ENCODE measurements at regions not wholly inside any gene's neighbourhood (a gene's known extent, or its start where the extent isn't known, plus 50 kb on each side); places are given as distances from the start of the nearest gene placed in this dataset.

DNA sequence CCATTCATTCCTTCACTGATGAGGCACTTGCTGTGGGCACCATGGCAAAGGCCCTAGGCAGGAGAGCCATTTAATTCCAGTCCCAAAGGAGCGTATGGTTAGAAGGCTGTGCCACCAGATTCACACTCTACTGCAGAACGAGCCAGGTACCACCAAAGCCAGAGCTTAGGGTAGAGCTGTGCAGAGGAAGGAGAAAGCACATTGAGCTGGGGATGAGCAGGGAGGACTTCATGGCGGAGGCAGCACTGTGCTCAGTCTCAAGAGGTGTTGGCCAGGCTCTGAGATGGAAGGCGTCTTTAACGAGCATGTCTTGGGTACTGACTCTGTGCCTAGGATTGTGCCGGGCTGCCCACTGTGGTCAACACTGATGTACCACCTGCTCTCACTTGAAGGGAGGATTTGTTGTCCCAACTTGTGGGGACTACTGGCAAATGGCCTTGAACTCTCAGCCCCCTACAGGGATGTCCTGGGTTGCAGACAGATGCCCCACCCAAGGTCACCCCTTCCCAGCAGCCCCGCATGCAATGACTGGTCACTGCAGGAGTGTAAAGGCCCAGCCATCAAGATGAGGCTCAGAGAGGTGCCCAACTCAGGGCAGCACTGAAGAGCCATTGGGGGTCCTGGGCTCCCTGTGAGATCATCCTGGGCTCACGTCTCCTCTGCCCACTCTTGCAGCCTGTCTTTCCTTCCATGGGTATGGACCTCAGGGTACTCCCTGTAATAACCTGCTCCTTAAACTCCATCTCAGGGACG is 251.4 kb downstream of the GLI2 start:
- no peak for ATAC-seq
- no peak for DNase-seq (ENCODE audit: low spot score)
- intact Hi-C loops (cut with DNase I), result no loop called here

DNA sequence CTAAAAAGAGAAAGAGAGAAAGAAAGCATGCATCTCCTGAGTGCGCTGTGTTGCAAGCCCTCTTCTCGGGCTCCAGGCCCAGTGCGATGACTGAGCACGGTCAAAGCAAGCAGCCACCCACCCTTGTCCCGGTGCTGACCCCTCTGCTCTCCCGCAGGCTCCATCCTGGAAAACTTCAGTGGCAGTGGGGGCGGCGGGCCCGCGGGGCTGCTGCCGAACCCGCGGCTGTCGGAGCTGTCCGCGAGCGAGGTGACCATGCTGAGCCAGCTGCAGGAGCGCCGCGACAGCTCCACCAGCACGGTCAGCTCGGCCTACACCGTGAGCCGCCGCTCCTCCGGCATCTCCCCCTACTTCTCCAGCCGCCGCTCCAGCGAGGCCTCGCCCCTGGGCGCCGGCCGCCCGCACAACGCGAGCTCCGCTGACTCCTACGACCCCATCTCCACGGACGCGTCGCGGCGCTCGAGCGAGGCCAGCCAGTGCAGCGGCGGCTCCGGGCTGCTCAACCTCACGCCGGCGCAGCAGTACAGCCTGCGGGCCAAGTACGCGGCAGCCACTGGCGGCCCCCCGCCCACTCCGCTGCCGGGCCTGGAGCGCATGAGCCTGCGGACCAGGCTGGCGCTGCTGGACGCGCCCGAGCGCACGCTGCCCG is 252.5 kb downstream of the GLI2 start:
- intact Hi-C loops (cut with DNase I), result no loop called here
- no peak for ATAC-seq
- no peak for DNase-seq (ENCODE audit: low spot score)

- intact Hi-C loops (cut with DNase I), result no loop called here
- no peak for ATAC-seq
- DNase-seq (ENCODE audit: low spot score), result no peak
Observed at GRCh38 chr2:120988700-120989511, 253.2 kb downstream of the GLI2 start.

DNA sequence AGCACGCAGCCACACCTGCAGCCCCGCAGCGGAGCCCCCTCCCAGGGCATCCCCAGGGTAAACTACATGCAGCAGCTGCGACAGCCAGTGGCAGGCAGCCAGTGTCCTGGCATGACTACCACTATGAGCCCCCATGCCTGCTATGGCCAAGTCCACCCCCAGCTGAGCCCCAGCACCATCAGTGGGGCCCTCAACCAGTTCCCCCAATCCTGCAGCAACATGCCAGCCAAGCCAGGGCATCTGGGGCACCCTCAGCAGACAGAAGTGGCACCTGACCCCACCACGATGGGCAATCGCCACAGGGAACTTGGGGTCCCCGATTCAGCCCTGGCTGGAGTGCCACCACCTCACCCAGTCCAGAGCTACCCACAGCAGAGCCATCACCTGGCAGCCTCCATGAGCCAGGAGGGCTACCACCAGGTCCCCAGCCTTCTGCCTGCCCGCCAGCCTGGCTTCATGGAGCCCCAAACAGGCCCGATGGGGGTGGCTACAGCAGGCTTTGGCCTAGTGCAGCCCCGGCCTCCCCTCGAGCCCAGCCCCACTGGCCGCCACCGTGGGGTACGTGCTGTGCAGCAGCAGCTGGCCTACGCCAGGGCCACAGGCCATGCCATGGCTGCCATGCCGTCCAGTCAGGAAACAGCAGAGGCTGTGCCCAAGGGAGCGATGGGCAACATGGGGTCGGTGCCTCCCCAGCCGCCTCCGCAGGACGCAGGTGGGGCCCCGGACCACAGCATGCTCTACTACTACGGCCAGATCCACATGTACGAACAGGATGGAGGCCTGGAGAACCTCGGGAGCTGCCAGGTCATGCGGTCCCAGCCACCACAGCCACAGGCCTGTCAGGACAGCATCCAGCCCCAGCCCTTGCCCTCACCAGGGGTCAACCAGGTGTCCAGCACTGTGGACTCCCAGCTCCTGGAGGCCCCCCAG is 254.1 kb downstream of the GLI2 start:
- DNase-seq (ENCODE audit: low spot score) (no peak), ATAC-seq (peak; percentile 7)
- intact Hi-C loops (cut with DNase I), result no loop called here

GRCh38 chr2:120990451-120990871 is 254.8 kb downstream of the GLI2 start:
- DNase-seq (ENCODE audit: low spot score), result no peak
- ATAC-seq, result no peak
- intact Hi-C loops (cut with DNase I), result no loop called here

- intact Hi-C loops (cut with DNase I), result no loop called here
- ATAC-seq (no peak), DNase-seq (ENCODE audit: low spot score) (no peak)
Observed at GRCh38 chr2:120991441-120991840, 255.8 kb downstream of the GLI2 start.

DNA sequence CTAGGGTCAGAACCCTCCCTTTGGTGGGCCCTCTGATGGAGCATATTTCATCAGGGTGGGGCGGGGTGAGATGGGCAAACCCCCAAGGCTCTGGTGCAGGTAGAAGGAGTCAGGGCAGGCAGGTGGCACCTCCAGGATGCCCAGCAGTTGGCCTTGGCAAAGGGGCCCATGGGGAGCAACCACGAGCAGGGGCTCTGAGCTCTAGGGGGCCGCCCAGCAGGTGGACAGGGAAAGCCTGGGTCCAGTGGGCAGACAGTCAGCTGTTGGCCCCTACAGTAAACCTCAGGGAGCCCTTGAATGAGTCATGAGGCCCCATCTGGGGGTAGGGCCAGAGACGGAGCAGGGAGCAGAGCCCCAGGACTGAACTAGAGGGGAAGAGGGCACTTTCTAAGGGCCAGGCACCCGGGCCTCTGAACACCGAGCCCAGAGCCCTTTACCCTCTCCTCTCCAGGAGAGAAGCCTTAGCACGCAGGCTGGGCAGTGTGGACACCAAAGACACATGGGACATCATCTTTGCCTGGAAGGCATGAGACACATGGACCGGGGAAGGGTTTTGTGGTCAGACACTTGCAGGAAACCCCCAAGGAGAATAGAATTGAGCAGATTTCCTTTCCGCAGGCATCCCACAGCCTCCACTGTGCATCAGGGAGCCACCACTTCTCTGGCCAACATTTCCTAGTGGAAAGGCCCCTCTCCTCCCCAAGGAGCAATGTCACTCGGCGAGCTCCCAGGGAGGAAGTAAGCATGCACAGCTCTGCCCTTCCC is 257.3 kb downstream of the GLI2 start:
- DNase-seq (ENCODE audit: low spot score) (no peak), ATAC-seq (no peak)

GRCh38 chr2:120993661-120994060 is 258.0 kb downstream of the GLI2 start:
- ATAC-seq (no peak), DNase-seq (ENCODE audit: low spot score) (no peak)
- intact Hi-C loops (cut with DNase I), result no loop called here

More for the DNA sequence above, 257.3 kb downstream of the GLI2 start:
- intact Hi-C loops (cut with DNase I), result no loop called here

- no peak for DNase-seq (ENCODE audit: low spot score)
- intact Hi-C loops (cut with DNase I), result no loop called here
- no peak for ATAC-seq
Observed at GRCh38 chr2:120994301-120994995, 258.8 kb downstream of the GLI2 start.

- DNase-seq (ENCODE audit: low spot score) (no peak), ATAC-seq (no peak)
- intact Hi-C loops (cut with DNase I), result no loop called here
Observed at GRCh38 chr2:120995152-120995551, 259.5 kb downstream of the GLI2 start.

DNA sequence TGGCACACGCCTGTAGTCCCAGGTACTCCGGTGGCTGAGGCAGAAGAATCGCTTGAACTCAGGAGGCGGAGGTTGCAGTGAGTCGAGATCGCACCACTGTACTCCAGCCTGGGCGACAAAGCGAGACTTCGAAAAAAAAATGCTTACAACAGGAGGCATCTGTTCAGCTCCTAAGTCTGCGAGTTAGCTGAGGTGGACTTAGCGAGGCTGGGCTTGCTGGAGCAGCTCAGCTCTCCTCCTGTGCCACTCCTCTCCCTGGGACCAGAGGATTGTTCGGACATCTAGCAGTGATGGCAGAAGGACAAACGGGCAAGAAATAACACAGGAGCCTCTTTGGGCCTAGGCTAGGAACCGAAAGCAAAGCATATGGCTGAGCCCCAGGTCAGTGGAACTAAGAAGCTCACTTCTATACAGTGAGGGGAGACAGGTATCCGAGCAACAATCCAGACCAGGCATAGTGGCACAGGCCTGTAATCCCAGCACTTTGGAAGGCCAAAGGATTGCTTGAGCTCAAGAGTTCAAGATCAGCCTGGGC is 260.1 kb downstream of the GLI2 start:
- ATAC-seq, result no peak
- no peak for DNase-seq (ENCODE audit: low spot score)
- intact Hi-C loops (cut with DNase I), result no loop called here

GRCh38 chr2:120999377-121000097 is 263.9 kb downstream of the GLI2 start:
- intact Hi-C loops (cut with DNase I), result no loop called here
- peak; percentile 24 for ATAC-seq
- DNase-seq (ENCODE audit: low spot score), result no peak

DNA sequence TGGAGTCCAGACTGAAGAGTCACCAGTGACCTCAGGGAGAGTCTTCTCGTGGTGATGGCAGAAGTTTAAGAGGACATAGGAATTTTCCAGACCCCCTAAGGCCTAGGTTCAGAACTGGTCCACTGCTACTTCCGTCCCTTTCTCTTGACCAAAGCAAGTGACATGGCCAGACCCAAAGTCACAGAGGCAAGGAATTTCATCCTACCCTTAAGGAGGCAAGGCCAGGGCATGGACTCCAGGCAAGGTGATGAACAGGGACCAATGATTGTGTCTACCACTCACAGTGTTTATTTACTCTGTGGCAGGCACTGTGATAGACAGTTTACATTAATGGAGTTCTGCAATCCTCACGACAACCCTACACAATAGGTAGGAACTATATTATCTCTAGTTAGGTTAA is 265.1 kb downstream of the GLI2 start:
- ATAC-seq (no peak), DNase-seq (ENCODE audit: low spot score) (no peak)
- intact Hi-C loops (cut with DNase I), result no loop called here

DNA sequence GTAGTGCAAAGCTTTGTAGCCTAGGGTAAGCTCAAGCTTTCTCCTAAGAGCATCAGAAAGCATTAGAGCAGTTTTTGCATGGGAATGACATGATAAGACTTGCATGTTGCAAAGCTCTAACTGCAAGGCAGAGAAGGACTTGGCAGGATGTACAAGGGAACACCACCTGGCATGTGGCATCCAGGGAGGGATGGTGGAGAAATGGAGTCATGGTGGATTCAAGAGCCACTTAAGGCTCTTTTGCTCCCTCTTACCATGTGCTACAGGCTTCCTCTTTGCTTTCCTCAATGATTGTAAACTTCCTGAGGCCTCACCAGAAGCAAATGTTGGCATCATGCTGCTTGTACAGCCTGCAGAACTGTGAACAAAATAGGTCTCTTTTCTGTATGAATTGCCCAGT is 266.0 kb downstream of the GLI2 start:
- no peak for DNase-seq (ENCODE audit: low spot score)
- ATAC-seq, result no peak
- intact Hi-C loops (cut with DNase I), result no loop called here

DNA sequence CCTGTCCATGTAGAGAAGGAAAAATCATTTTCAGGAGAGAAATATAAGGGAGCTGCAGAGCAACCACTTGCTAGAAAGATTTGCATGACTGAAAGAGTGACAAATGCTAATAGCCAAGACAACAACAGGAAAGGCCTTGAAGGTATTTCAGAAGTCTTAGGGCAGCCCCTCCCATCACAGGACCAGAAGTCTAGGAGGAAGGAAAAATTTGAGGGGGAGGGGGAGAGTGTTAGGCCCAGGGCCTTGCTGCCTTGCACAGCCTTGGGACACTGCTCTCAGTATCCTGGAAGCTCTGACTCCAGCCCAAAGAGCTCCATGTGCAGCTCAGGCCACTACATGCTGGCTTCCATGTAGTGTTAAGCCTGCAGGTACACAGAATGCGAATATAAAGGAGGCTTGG is 266.9 kb downstream of the GLI2 start:
- intact Hi-C loops (cut with DNase I), result no loop called here
- DNase-seq (ENCODE audit: low spot score), result no peak
- no peak for ATAC-seq

GRCh38 chr2:121003391-121003790 is 267.7 kb downstream of the GLI2 start:
- ATAC-seq, result no peak
- DNase-seq (ENCODE audit: low spot score), result no peak
- intact Hi-C loops (cut with DNase I), result no loop called here

DNA sequence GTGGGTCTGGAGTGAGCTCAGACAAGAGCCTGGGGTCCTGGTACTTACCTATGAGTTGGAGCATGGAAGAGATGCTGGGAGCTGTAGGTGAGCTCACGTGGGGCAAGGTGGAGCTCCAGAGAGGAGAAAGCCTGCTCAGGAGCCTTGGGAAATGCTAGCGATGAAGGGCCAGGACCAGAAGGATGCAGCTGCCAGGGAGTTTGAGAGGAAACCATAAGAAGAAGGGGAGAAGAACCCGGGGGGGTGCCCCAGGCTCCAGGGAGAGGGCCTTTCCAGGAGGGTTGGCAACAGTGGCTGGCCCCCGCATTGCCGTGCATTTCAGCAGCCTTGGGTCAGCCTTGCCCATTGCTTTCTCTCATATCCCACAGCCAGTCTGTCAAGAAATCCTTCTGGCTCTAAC is 268.7 kb downstream of the GLI2 start:
- DNase-seq (ENCODE audit: low spot score) (no peak), ATAC-seq (no peak)
- intact Hi-C loops (cut with DNase I), result no loop called here

Data from sciatic nerve (tissue), 2 donors.